ENCODE measurements at regions not wholly inside any gene's neighbourhood (a gene's known extent, or its start where the extent isn't known, plus 50 kb on each side); places are given as distances from the start of the nearest gene placed in this dataset.

- TF ChIP-seq, protein P1, sequence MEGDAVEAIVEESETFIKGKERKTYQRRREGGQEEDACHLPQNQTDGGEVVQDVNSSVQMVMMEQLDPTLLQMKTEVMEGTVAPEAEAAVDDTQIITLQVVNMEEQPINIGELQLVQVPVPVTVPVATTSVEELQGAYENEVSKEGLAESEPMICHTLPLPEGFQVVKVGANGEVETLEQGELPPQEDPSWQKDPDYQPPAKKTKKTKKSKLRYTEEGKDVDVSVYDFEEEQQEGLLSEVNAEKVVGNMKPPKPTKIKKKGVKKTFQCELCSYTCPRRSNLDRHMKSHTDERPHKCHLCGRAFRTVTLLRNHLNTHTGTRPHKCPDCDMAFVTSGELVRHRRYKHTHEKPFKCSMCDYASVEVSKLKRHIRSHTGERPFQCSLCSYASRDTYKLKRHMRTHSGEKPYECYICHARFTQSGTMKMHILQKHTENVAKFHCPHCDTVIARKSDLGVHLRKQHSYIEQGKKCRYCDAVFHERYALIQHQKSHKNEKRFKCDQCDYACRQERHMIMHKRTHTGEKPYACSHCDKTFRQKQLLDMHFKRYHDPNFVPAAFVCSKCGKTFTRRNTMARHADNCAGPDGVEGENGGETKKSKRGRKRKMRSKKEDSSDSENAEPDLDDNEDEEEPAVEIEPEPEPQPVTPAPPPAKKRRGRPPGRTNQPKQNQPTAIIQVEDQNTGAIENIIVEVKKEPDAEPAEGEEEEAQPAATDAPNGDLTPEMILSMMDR (conservative IDR thresholded peaks at IDR 0.05 in 1 of 2, IDR thresholded peaks at IDR 0.05 in 1 of 2; ENCODE audit: low read depth in 1 of 2, low read length in 2 of 2): no peak
- no peak for TF ChIP-seq EZH2 (IDR thresholded peaks at IDR 0.05; ENCODE audit: low read length, missing control alignments)
Measured at GRCh38 chr5:136467632-136468031, 102.3 kb upstream of the TRPC7 start.
